GM13976 (cell line): ENCODE measurements at regions not wholly inside any gene's neighbourhood (a gene's known extent, or its start where the extent isn't known, plus 50 kb on each side); places are given as distances from the start of the nearest gene placed in this dataset.
A peak's percentile ranks its signal among the peaks of the same experiment; 100 is the strongest.

Experiments
- DNase-seq: peaks from one replicate; pipeline ENCODE4 v3.0.0; 2012; ENCODE audit warnings: low spot score
- in situ Hi-C: fragments of 300-500 bp; cut with MboI; formaldehyde crosslinking; loops from one replicate; pipeline ENCODE4 v1.12.0; 2022; ENCODE audit warnings: low sequenced_read_pairs, mixed read lengths, inconsistent platforms; ENCODE audit not compliant: unreplicated experiment
- TF ChIP-seq, protein P1 (sequence below): IDR thresholded peaks from 2 replicates; pipeline ENCODE4 v1.5.1; 2012; ENCODE audit warnings: borderline replicate concordance, mild to moderate bottlenecking; ENCODE audit not compliant: insufficient read depth; ENCODE audit errors: extremely low read depth, missing control alignments, control extremely low read depth

DNA sequence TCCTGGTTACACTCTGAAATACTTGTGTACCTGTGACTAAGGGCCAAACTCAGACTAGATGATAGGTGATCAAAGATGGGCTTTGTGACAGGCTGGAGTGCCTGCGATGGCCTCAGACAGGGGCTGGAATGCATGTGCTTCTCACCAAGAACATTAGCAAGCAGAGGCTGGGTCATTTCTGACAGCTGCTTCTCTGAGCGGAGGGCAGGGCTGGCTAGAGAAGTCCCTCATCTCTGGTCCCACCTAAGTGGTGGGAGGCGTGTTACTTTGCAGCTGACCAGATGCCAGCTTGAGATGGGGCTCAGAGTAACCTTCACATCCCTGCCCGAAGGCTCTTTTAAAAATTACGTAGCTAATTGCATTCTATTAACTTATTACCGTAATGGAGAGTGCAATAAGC is 106.8 kb upstream of the RTL1 start:
- DNase-seq = peak; percentile 3
- in situ Hi-C loops = no loop called here
- TF ChIP-seq, protein P1, sequence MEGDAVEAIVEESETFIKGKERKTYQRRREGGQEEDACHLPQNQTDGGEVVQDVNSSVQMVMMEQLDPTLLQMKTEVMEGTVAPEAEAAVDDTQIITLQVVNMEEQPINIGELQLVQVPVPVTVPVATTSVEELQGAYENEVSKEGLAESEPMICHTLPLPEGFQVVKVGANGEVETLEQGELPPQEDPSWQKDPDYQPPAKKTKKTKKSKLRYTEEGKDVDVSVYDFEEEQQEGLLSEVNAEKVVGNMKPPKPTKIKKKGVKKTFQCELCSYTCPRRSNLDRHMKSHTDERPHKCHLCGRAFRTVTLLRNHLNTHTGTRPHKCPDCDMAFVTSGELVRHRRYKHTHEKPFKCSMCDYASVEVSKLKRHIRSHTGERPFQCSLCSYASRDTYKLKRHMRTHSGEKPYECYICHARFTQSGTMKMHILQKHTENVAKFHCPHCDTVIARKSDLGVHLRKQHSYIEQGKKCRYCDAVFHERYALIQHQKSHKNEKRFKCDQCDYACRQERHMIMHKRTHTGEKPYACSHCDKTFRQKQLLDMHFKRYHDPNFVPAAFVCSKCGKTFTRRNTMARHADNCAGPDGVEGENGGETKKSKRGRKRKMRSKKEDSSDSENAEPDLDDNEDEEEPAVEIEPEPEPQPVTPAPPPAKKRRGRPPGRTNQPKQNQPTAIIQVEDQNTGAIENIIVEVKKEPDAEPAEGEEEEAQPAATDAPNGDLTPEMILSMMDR = no peak

DNA sequence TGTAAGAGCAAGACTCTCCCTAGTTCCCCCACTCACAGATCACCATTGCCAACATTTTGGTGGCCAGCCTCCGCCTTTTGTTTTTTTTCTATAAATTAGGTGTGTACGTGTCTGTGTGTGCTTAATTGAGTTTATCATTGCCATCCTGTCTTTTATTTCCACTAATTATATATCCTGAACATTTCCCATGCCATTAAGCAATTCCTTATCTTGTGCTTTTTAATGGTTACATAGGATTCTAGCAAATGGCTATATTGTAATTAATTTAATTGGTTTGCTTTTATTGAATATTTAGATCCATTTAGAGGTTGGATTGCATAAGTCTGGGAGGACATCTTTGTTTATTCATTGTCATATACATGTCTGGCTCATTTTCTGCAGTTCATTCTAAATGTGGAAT is 107.3 kb upstream of the RTL1 start:
- in situ Hi-C loops = no loop called here
- TF ChIP-seq, protein P1 = no peak

DNA sequence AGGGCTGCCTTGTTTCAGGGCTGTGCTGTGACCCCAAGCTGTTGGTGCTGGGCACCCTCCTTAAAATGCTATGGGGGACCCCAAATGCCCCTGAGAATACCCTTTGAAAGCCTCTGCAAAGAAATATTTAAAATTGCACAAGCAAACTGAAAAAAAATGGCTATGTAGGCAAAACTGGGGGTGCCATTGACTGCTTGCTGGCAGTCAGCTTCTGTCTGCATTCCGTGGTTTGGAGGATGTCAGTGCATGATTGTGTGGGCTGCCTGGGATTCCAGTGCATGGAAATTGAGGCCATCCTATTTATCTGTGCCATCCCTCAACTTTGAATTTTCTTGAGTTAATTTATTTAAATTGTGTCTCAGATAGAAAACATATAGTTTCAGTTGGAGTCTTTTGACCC is 113.7 kb upstream of the RTL1 start:
- DNase-seq = no peak
- in situ Hi-C loops = no loop called here

More for the DNA sequence above, 107.3 kb upstream of the RTL1 start:
- DNase-seq = no peak

DNA sequence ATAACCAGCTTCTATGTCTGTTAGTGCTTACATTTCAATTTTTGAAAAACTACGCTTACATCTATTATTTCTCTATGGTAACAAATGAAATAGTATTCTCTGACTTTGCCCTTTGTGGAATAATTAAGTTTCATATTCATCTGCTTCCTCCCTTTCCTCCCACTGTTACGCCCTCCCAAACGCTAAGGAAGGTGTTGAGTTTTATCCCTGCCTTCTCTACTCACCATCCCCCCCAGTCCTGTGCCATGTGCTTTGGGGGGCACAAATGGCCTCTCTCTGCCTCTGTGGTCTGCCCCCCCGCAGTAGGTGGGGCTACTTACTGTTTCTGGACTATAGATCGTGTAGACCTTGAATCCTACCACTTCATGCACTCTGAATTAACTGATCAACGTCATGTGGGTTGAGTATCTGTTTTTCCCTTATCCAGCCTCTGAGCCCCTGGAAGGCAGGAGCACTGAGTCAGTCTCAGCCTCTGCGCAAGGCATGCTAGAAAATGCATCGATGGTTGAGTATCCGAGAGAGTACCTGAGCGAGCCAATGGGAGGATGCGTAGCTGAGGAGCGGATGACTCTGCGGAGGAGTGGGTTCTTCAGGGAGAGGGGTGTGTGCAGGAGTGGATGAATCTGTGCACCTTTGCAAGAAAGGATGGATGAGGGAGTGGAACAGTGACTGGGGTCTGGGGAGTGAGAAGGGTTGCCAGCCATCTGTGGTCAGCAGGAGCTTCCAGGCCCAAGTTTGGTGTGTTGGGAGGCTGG is 114.5 kb upstream of the RTL1 start:
- TF ChIP-seq, protein P1 = no peak
- in situ Hi-C loops = no loop called here

More for the DNA sequence above, 113.7 kb upstream of the RTL1 start:
- TF ChIP-seq, protein P1 = no peak

DNA sequence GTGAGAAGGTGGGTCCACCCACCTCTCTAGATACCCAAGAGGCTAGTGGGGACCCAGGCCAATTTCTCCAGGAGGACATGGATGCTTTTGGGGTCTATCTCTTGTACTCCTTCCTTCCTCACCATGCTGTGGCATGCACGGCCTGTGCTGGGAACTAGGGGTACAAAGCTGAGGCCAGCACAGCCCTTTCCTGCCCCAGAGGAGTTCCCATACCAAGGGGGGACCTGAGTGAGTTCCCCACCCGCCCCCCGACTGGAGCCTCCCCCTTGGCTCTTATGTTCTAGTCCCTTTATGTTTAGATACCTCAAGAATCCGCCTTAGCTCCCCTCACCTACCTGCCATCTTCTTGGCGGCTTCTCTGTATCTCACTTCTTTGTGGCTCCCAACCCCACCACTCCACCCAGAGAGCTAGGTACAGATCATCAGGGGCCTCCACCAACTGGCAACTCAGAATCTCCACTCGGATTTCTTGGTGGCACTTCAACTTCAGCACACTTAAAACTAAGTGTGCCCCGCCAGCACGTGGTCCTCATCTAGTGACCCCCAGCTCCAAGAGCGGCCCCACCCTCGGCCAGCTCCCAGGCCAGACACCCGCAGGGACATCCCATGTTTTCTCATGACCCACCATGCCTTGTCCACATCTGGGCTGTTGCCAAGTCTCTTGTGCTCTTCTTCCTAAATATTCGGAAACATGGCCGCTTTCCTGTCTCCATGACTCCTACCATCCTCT is 115.2 kb upstream of the RTL1 start:
- DNase-seq = no peak
- in situ Hi-C loops = no loop called here
- TF ChIP-seq, protein P1 = no peak

More for the DNA sequence above, 114.5 kb upstream of the RTL1 start:
- no peak for DNase-seq

DNA sequence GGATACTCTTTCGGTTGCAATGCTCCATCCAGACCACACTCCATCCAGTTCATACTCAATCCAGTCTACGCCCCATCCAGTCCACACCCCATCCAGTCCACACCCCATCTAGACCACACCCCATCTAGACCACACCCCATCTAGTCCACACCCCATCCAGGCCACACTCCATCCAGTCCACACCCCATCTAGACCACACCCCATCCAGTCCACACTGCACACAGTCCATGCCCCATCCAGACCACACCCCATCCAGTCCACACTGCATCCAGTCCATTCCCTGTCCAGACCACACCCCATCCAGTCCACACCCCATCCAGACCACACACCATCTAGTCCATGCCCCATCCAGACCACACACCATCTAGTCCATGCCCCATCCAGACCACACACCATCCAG is 116.0 kb upstream of the RTL1 start:
- in situ Hi-C loops = no loop called here
- no peak for DNase-seq
- TF ChIP-seq, protein P1 = no peak
